GM12878 (cell line): ENCODE measurements at regions not wholly inside any gene's neighbourhood (a gene's known extent, or its start where the extent isn't known, plus 50 kb on each side); places are given as distances from the start of the nearest gene placed in this dataset.

Source experiments
- ATAC-seq: fragments of 200-7000 bp; cut with Tn5 transposase; 3 replicates; pipeline ENCODE4 v1.9.1; 2020; ENCODE audit warnings: mild to moderate bottlenecking, moderate library complexity
- BruUV-seq: library from RNA; stranded (reverse); fragments of 400-500 nt; replicated peaks from 2 replicates; lab custom pipeline; 2021; lab: Mats Ljungman, UMichigan
- CTCF ChIA-PET: fragments of 300-600 bp; sonication (Branson Sonifier 250); formaldehyde crosslinking; extraction: SDS; loops from one replicate; lab custom pipeline; 2021; ENCODE audit warnings: inconsistent platforms; lab: Yijun Ruan, JAX
- POLR2A ChIA-PET: fragments of 350-600 bp; formaldehyde crosslinking; extraction: SDS; loops from one replicate; lab custom pipeline; 2021; ENCODE audit warnings: inconsistent platforms; lab: Charles Lee
- RAD21 ChIA-PET: fragments of 300-600 bp; sonication (Branson Sonifier 250); formaldehyde crosslinking; loops from one replicate; lab custom pipeline; 2023; ENCODE audit warnings: antibody characterized with exemption; ENCODE audit not compliant: unreplicated experiment; lab: Charles Lee
- SMC1A ChIA-PET: fragments of 300-600 bp; sonication (Branson Sonifier 250); formaldehyde crosslinking; loops from one replicate; lab custom pipeline; 2023; ENCODE audit not compliant: unreplicated experiment, uncharacterized antibody; lab: Charles Lee
- DNase-seq: peaks from one replicate; pipeline ENCODE4 v3.0.0-alpha.2; 2011; ENCODE audit warnings: low read depth, low spot score
- FAIRE-seq: peaks from 3 replicates; lab custom pipeline; 2011; peaks lifted over from hg19 to GRCh38; lab: Jason Lieb, UNC
- H2AFZ ChIP-seq: 2 replicates; pipeline ENCODE4 v1.6.0; 2011; ENCODE audit warnings: low read depth, low read length, control low read depth; ENCODE audit not compliant: control insufficient read depth
- H3K27ac ChIP-seq: 2 replicates; pipeline ENCODE4 v1.5.1; 2011; ENCODE audit warnings: control low read depth; ENCODE audit not compliant: control insufficient read depth, insufficient read depth
- H3K27me3 ChIP-seq, 2 experiments: replicated peaks in 1 of 2; 2 replicates each; pipeline versions ENCODE4 v1.6.0 to v1.6.1; 2011; ENCODE audit warnings: low read length in 1 of 2; ENCODE audit not compliant: control insufficient read depth in 2 of 2, insufficient read depth in 2 of 2
- H3K36me3 ChIP-seq, 2 experiments: 2 replicates each; pipeline ENCODE4 v1.5.1; 2011; ENCODE audit warnings: low read length in 1 of 2; ENCODE audit not compliant: control insufficient read depth in 2 of 2, insufficient read depth in 2 of 2
- H3K4me1 ChIP-seq: 2 replicates; pipeline ENCODE4 v1.6.1; 2011; ENCODE audit warnings: mild to moderate bottlenecking, low read length, moderate library complexity, mixed read lengths; ENCODE audit not compliant: control insufficient read depth, insufficient read depth
- H3K4me2 ChIP-seq: 2 replicates; pipeline ENCODE4 v1.6.0; 2011; ENCODE audit warnings: control low read depth; ENCODE audit not compliant: control insufficient read depth, insufficient read depth
- H3K4me3 ChIP-seq: fragments of 200-600 bp; sonication (generic); 2 replicates; pipeline ENCODE4 v1.5.1; 2016
- H3K79me2 ChIP-seq: 2 replicates; pipeline ENCODE4 v1.6.0; 2011; ENCODE audit warnings: low read length; ENCODE audit not compliant: control insufficient read depth, insufficient read depth
- H3K9ac ChIP-seq: 2 replicates; pipeline ENCODE4 v1.8.0; 2011; ENCODE audit warnings: low read length, control low read depth, mixed read lengths; ENCODE audit not compliant: control insufficient read depth, insufficient read depth
- H3K9me3 ChIP-seq: replicated peaks from 3 replicates; pipeline ENCODE4 v1.5.1; 2011; ENCODE audit warnings: mild to moderate bottlenecking, low read length; ENCODE audit not compliant: control insufficient read depth, insufficient read depth
- H4K20me1 ChIP-seq: 2 replicates; pipeline ENCODE4 v1.6.0; 2011; ENCODE audit not compliant: control insufficient read depth, insufficient read depth
- KAT2A ChIP-seq: conservative IDR thresholded peaks from 2 replicates; pipeline ENCODE4 v1.6.1; 2011; ENCODE audit warnings: low read depth, low read length; ENCODE audit not compliant: control insufficient read depth
- MEF2B ChIP-seq: fragments of 450-650 bp; IDR thresholded peaks from 2 replicates; pipeline ENCODE4 v1.6.1; 2018; ENCODE audit warnings: mild to moderate bottlenecking, moderate library complexity; ENCODE audit not compliant: partially characterized antibody, poor library complexity, severe bottlenecking
- in situ Hi-C: fragments of 300-500 bp; cut with MboI; formaldehyde crosslinking; loops from 9 replicates; pipeline ENCODE4 v1.14.3; 2018; ENCODE audit warnings: mixed read lengths
- intact Hi-C: fragments of 100-400 bp; cut with micrococcal nuclease; formaldehyde crosslinking; loops from one replicate; pipeline ENCODE4 v1.14.2; 2022; ENCODE audit not compliant: unreplicated experiment
- TF ChIP-seq, protein P1 (sequence below): fragments of 450-650 bp; IDR thresholded peaks from 2 replicates; pipeline ENCODE4 v1.6.1; 2016; ENCODE audit warnings: mild to moderate bottlenecking
- TF ChIP-seq, protein P2 (sequence below): fragments of 150-350 bp; IDR thresholded peaks from 2 replicates; pipeline ENCODE4 v1.6.1; 2014; ENCODE audit warnings: mild to moderate bottlenecking, low read depth, low read length
- TF ChIP-seq, protein P3 (sequence below): fragments of 450-650 bp; IDR thresholded peaks from 2 replicates; pipeline ENCODE4 v1.6.1; 2017; ENCODE audit warnings: mild to moderate bottlenecking, moderate library complexity

DNA sequence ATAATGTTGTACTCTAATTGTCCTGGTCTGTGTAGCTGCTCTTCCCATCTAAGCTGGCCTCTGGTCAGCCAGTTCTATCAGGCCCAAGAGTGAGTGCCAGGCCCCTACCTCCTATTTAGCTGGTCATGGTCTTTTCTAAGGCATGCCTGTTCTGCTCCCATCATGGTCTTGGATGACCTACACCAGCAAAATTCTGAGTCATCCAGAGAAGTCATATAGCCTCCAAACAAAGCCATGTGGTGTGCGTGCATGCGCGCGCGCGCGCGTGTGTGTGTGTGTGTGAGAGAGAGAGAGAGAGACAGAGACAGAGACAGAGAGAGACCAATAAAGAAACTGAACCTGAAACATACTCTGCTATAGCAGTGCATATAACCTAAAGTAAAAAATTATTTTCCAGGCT, 254.4 kb downstream of the BRINP2 start (continued):
- TF ChIP-seq KAT2A (no peak), MEF2B (no peak)
- TF ChIP-seq, protein P1, sequence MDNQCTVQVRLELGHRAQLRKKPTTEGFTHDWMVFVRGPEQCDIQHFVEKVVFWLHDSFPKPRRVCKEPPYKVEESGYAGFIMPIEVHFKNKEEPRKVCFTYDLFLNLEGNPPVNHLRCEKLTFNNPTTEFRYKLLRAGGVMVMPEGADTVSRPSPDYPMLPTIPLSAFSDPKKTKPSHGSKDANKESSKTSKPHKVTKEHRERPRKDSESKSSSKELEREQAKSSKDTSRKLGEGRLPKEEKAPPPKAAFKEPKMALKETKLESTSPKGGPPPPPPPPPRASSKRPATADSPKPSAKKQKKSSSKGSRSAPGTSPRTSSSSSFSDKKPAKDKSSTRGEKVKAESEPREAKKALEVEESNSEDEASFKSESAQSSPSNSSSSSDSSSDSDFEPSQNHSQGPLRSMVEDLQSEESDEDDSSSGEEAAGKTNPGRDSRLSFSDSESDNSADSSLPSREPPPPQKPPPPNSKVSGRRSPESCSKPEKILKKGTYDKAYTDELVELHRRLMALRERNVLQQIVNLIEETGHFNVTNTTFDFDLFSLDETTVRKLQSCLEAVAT: no peak
- TF ChIP-seq, protein P2, sequence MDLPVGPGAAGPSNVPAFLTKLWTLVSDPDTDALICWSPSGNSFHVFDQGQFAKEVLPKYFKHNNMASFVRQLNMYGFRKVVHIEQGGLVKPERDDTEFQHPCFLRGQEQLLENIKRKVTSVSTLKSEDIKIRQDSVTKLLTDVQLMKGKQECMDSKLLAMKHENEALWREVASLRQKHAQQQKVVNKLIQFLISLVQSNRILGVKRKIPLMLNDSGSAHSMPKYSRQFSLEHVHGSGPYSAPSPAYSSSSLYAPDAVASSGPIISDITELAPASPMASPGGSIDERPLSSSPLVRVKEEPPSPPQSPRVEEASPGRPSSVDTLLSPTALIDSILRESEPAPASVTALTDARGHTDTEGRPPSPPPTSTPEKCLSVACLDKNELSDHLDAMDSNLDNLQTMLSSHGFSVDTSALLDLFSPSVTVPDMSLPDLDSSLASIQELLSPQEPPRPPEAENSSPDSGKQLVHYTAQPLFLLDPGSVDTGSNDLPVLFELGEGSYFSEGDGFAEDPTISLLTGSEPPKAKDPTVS: no peak
- TF ChIP-seq, all 136 proteins: peak for 0

DNA sequence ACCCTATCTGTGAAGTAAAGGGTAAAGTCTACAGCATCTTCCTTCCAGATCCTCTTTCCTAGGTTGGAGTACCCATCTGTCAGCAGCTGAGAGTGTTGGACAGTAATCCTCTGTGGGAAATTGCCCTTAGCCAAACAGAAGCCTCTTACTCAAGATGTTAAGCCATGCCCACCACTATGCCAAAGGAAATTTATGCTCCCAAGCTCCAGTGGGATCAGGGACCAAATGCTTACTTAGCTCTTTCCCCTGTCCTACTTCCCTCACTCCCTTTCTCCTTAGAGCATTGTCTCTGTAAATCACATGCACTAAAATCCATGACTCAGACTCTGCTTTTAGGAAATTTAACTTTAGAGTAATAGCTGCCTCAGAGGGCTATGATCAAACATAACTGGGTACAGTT, 254.0 kb downstream of the BRINP2 start:
- no peaks in the 10 kb centered on the region for H3K79me2 ChIP-seq
- H3K4me3 ChIP-seq: no peak overlapping the region
- H2AFZ ChIP-seq: no peak overlapping the region
- TF ChIP-seq, protein P3, sequence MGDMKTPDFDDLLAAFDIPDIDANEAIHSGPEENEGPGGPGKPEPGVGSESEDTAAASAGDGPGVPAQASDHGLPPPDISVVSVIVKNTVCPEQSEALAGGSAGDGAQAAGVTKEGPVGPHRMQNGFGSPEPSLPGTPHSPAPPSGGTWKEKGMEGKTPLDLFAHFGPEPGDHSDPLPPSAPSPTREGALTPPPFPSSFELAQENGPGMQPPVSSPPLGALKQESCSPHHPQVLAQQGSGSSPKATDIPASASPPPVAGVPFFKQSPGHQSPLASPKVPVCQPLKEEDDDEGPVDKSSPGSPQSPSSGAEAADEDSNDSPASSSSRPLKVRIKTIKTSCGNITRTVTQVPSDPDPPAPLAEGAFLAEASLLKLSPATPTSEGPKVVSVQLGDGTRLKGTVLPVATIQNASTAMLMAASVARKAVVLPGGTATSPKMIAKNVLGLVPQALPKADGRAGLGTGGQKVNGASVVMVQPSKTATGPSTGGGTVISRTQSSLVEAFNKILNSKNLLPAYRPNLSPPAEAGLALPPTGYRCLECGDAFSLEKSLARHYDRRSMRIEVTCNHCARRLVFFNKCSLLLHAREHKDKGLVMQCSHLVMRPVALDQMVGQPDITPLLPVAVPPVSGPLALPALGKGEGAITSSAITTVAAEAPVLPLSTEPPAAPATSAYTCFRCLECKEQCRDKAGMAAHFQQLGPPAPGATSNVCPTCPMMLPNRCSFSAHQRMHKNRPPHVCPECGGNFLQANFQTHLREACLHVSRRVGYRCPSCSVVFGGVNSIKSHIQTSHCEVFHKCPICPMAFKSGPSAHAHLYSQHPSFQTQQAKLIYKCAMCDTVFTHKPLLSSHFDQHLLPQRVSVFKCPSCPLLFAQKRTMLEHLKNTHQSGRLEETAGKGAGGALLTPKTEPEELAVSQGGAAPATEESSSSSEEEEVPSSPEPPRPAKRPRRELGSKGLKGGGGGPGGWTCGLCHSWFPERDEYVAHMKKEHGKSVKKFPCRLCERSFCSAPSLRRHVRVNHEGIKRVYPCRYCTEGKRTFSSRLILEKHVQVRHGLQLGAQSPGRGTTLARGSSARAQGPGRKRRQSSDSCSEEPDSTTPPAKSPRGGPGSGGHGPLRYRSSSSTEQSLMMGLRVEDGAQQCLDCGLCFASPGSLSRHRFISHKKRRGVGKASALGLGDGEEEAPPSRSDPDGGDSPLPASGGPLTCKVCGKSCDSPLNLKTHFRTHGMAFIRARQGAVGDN: no peak
- CTCF ChIA-PET: no interaction called here
- no peaks in the 10 kb centered on the region for H3K9me3 ChIP-seq
- H3K36me3 ChIP-seq: no peaks in the 10 kb centered on the region
- DNase-seq: no peak
- in situ Hi-C loops: no loop called here
- H3K27ac ChIP-seq: no peak overlapping the region
- RAD21 ChIA-PET: interaction anchor here (0.7 kb wide), 1 partner anchor 133 kb away, joined by 3 read pairs; no protein-coding TSS in a partner anchor
- intact Hi-C loops: no loop called here
- H3K27me3 ChIP-seq: no peaks in the 10 kb centered on the region
- no peak for ATAC-seq
- SMC1A ChIA-PET: interaction anchor here (1.0 kb wide), 1 partner anchor 12 kb away, joined by 3 read pairs; no protein-coding TSS in a partner anchor
- H3K4me1 ChIP-seq: no peaks in the 10 kb centered on the region
- POLR2A ChIA-PET: no interaction called here
- no peaks in the 10 kb centered on the region for H4K20me1 ChIP-seq
- H3K9ac ChIP-seq: no peak overlapping the region
- no peak overlapping the region for H3K4me2 ChIP-seq
- no TSS peak for BruUV-seq
- no peak for FAIRE-seq
